D721Med (cell line): ENCODE measurements at regions not wholly inside any gene's neighbourhood (a gene's known extent, or its start where the extent isn't known, plus 50 kb on each side); places are given as distances from the start of the nearest gene placed in this dataset.
"Not testable (repeated sequence)": the region's sequence is repeated elsewhere in the genome, so short reads cannot be mapped to it uniquely, and the experiment has no call there.

Experiments
- DNase-seq: peaks from one replicate; pipeline ENCODE4 v3.0.0; 2011; ENCODE audit warnings: low spot score; ENCODE audit not compliant: insufficient read length
- FAIRE-seq: peaks from 2 replicates; lab custom pipeline; 2011; peaks lifted over from hg19 to GRCh38; lab: Jason Lieb, UNC
- TF ChIP-seq, protein P1 (sequence below): IDR thresholded peaks from 2 replicates; pipeline ENCODE4 v1.5.1; 2012; ENCODE audit warnings: mild to moderate bottlenecking, control low read depth; ENCODE audit not compliant: insufficient read depth; ENCODE audit errors: missing control alignments

DNA sequence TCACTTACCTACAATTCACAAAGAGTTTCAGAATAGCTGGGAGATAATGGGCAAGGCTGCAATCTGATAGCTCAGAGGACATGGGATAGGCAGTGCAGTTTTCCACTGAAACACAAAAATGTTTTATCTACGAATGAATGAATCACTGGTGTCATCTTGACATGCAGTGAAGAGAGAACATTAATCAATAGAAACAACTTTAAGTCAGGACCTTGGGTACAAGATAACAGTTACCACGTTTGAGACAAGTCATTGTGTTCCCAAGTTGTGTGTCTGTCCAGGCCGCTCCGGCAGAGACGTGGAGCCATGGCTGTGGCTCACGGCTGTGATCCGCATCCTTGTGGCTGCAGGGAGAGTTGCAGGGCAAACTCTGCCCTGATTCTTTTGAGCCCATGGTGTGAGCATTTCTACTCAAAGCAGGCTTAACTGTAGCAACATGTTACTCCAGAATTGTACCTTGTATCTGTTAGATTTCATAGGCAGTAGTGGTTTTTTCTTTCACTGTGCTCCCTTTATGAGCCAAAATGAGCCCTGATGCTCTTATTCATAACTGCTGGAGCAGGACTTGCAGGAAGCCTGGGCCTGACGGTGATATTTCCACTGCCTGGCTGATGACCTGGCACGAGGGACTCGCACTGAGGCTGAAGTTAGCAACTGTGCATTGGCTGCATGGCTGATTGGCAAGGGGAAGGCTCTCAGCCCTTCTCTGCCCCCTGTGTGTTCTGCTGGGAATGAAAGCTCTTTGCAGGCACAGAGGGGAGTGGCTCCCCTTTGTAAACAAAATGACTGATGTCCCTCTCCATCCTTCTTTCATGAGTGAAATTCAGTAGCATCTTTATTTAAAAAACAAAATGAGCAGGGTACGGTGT lies 465.2 kb downstream of the AJAP1 start:
- no peak for DNase-seq
- FAIRE-seq: no peak
- TF ChIP-seq, protein P1, sequence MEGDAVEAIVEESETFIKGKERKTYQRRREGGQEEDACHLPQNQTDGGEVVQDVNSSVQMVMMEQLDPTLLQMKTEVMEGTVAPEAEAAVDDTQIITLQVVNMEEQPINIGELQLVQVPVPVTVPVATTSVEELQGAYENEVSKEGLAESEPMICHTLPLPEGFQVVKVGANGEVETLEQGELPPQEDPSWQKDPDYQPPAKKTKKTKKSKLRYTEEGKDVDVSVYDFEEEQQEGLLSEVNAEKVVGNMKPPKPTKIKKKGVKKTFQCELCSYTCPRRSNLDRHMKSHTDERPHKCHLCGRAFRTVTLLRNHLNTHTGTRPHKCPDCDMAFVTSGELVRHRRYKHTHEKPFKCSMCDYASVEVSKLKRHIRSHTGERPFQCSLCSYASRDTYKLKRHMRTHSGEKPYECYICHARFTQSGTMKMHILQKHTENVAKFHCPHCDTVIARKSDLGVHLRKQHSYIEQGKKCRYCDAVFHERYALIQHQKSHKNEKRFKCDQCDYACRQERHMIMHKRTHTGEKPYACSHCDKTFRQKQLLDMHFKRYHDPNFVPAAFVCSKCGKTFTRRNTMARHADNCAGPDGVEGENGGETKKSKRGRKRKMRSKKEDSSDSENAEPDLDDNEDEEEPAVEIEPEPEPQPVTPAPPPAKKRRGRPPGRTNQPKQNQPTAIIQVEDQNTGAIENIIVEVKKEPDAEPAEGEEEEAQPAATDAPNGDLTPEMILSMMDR: no peak

DNA sequence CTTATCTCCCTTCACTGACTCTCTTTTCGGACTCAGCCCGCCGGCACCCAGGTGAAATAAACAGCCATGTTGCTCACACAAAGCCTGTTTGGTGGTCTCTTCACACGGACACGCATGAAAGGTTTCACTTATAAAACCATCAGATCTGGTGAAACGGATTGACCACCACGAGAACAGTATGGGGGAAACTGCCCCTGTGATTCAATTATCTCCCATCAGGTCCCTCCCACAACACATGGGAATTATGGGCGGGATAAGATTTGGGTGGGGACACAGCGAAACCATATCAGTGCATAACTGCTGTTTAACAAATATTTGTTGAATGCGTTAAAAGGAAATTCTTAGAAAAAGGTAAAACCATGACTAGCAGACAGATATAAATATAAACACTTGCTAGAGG lies 464.4 kb downstream of the AJAP1 start:
- DNase-seq, FAIRE-seq: not testable (repeated sequence)

DNA sequence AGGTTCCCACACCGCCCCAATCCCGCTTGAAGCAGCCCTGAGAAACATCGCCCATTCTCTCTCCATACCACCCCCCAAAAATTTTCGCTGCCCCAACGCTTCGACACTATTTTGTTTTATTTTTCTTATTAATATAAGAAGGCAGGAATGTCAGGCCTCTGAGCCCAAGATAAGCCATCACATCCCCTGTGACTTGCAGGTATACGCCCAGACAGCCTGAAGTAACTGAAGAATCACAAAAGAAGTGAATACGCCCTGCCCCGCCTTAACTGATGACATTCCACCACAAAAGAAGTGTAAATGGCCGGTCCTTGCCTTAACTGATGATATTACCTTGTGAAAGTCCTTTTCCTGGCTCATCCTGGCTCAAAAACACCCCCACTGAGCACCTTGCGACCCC lies 463.9 kb downstream of the AJAP1 start:
- not testable (repeated sequence) for FAIRE-seq, DNase-seq

DNA sequence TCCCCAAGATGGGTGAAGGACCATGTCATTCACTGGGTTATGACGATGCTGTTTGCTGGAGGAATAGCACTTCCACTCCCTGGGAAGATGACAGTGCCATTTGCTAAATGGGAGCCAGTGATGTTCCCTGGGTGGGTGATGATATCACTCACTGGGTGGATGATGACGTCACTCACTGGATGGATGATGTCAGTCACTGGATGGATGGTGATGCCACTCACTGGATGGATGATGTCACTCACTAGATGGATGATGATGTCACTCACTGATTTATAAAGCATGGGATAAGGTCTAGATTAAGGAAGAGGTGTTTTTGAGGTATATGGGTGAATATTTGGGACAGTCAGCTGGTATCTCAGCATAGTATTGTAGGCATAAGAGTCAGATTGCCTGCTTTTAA lies 457.2 kb downstream of the AJAP1 start:
- TF ChIP-seq, protein P1: no peak
- no peak for DNase-seq
- FAIRE-seq: no peak

DNA sequence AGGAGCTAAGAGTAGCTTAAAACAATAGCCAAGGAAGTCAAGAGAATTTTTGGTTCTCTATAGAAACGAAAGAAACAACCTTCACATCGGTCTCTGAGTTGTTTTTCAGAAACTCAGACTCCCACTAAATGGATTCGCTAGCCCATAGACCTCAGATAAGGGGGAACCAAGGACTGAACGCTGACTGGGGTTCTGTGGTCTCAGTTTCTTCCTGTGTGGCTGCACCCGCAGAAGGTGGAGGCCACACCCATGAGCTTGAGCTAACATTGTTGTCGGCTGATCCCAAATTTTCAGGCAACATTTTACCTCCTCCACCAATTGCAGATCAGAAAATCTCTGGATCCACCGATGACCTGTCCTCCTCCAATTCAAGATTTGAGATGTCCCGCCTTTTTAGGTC lies 456.1 kb downstream of the AJAP1 start:
- FAIRE-seq (no peak), DNase-seq (no peak)
- TF ChIP-seq, protein P1: no peak

DNA sequence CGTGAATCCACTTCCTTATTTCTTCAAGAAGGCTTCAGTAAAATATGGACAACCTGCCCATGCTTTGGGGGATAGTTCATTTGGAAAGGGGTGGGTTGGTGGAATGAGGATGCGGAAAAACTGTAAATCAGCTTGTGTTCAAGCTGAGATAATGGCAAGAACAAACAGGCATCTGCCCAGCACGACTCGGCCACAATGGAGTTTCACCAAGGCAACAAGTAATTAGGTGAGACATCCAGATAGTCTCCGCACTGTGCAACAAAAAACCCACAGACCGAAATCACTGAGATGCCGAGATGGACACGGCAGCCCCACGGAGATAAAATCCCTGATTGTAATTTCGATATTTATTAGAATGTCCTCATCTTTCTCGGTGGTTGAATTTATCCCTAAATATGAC lies 455.2 kb downstream of the AJAP1 start:
- TF ChIP-seq, protein P1: no peak
- FAIRE-seq (no peak), DNase-seq (no peak)

DNA sequence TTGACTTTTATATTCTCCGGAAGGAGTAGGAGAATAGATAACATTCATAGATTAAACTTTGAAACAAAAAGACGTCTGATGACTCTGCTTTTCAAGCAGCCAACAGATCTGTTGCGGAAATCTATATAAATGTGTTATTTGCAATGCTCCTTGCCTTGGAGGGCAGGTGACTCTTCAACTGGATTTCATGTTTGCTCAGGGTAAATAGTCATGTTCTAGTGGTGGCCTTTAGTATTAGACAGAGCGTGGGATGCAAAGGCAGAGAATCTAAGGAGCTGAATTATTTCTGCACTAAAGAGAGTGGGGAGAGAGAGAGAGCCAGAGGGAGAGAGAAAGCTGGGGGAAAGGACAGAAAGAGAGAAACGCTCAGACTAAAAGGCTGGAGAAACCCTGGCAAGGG lies 454.3 kb downstream of the AJAP1 start:
- TF ChIP-seq, protein P1: no peak
- no peak for FAIRE-seq
- DNase-seq: no peak

DNA sequence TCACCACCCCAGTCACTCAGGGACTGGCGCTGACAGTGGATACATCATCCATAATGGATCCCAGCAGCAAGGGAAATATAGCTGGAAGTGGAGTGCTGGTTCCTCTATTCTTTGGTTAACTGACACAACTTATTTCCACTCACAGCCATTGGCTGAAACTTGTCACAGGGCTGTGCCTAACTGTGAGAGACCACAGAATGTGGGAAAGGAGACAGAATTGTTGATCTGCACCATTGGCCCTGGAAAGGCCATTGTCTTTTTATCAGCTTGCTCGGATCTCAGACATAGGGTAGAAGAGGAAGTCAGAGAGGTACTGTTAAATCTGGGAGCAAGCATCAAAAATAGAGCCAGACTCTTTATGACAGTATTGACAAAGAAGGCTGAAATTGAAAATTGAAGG lies 451.3 kb downstream of the AJAP1 start:
- FAIRE-seq (no peak), DNase-seq (no peak)
- TF ChIP-seq, protein P1: no peak
